ENCODE measurements at regions not wholly inside any gene's neighbourhood (a gene's known extent, or its start where the extent isn't known, plus 50 kb on each side); places are given as distances from the start of the nearest gene placed in this dataset.

- TF ChIP-seq CTCF (IDR thresholded peaks at IDR 0.05) (no peak), POLR2A (IDR thresholded peaks at IDR 0.05) (no peak)
Observed at GRCh38 chr13:104854698-104855097, 1680.8 kb downstream of the EFNB2 start.
